Astrocyte (in vitro differentiated cells and primary cell): ENCODE measurements at regions not wholly inside any gene's neighbourhood (a gene's known extent, or its start where the extent isn't known, plus 50 kb on each side); places are given as distances from the start of the nearest gene placed in this dataset.

ENCODE experiments used
- EZH2 ChIP-seq: IDR thresholded peaks from 2 replicates; pipeline ENCODE4 v1.6.1; 2012; ENCODE audit warnings: mild to moderate bottlenecking, low read length, inconsistent platforms; ENCODE audit not compliant: insufficient read depth
- TF ChIP-seq, protein P1 (sequence below): IDR thresholded peaks from 2 replicates; pipeline ENCODE4 v1.5.1; 2011; ENCODE audit warnings: low read depth, mild to moderate bottlenecking, inconsistent platforms, low read length, moderate library complexity; ENCODE audit not compliant: insufficient read depth

DNA sequence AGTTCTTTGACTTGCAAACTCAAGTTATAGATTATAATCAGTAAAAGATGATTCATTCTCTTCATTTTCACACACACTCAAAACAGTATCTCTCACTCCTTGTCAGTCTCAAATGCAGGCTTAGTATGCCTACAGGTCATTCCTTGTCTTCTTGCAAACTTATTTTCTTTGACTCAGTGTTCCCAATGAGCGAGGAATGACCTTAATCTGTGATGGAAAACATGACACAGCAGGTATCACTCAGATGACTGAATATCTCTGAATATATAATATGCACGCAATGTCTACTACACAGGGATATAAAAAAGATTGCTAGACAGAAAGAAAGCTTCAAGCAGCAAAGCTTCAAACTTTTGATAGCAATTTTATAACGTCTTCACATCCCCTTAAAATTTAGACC, 127.8 kb upstream of the RGPD4 start:
- TF ChIP-seq, protein P1, sequence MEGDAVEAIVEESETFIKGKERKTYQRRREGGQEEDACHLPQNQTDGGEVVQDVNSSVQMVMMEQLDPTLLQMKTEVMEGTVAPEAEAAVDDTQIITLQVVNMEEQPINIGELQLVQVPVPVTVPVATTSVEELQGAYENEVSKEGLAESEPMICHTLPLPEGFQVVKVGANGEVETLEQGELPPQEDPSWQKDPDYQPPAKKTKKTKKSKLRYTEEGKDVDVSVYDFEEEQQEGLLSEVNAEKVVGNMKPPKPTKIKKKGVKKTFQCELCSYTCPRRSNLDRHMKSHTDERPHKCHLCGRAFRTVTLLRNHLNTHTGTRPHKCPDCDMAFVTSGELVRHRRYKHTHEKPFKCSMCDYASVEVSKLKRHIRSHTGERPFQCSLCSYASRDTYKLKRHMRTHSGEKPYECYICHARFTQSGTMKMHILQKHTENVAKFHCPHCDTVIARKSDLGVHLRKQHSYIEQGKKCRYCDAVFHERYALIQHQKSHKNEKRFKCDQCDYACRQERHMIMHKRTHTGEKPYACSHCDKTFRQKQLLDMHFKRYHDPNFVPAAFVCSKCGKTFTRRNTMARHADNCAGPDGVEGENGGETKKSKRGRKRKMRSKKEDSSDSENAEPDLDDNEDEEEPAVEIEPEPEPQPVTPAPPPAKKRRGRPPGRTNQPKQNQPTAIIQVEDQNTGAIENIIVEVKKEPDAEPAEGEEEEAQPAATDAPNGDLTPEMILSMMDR: no peak
- TF ChIP-seq EZH2: no peak
